HG02981 (cell line): ENCODE measurements at regions not wholly inside any gene's neighbourhood (a gene's known extent, or its start where the extent isn't known, plus 50 kb on each side); places are given as distances from the start of the nearest gene placed in this dataset.
"Not testable (repeated sequence)": the region's sequence is repeated elsewhere in the genome, so short reads cannot be mapped to it uniquely, and the experiment has no call there.

Experiments used
- ATAC-seq: cut with Tn5 transposase; IDR thresholded peaks from one replicate; pipeline ENCODE4 v1.9.1; 2021; ENCODE audit warnings: mild to moderate bottlenecking, moderate library complexity; ENCODE audit not compliant: unreplicated experiment

GRCh38 chr5:84518370-84518769 is 133.7 kb upstream of the EDIL3 start:
- ATAC-seq: no peak

DNA sequence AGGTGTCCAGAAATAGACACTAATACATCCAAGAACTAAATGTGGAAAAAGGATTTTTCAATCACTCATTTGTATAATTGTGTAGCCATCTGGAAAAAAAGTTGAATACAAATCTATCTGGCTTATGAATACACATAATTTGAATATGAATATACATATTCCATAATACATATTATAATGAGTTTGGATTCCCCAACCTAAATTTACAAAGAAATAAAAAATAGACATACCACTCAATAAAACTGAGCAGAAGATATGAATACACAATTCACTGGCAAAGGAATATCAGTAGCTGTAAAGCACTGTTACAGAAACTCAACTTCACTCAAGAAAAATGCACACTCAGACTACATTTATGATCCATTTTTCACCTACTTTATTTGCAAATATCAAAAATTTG is 121.9 kb upstream of the EDIL3 start:
- ATAC-seq: no peak

GRCh38 chr5:84494453-84494852 is 109.8 kb upstream of the EDIL3 start:
- no peak for ATAC-seq

- no peak for ATAC-seq
Observed at GRCh38 chr5:84487963-84488362, 103.3 kb upstream of the EDIL3 start.

DNA sequence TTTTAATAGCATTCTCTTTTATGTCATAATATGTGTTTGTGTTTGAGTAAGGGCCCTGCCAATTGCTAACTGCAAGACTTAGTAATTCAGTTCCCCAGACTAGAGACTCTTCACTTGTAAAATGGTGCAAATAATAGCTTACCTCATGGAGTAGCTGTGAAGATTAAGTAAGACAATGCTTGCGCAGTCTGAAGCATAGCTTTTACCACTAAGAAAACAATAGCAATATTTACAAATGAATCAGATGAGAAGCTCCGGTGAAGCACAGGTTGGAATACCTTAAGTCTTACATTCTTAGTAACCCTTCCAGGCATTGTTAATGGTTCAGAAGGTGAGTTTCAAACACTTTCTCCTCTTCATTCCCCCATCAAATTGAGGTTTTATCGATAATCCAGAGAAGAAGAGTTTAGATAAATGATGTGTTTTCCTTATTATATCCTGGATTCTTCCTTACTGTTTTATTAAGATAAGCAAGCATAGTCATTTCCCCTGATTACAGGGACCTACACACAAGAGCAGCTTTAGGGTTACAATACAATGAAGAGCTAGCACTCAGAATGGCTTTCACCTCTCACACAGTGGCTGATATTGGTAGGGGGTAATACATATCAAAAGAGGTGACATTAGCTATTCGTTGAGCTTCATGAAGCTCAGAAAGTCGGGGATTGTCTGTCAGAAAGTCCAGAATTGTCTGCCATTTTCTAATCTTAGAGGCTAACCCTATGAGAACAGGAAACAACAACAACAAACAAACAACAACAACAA is 96.4 kb upstream of the EDIL3 start:
- no peak for ATAC-seq

- no peak for ATAC-seq
Observed at GRCh38 chr5:84478603-84479002, 93.9 kb upstream of the EDIL3 start.

- no peak for ATAC-seq
Observed at GRCh38 chr5:84477485-84477884, 92.8 kb upstream of the EDIL3 start.

- no peak for ATAC-seq
Observed at GRCh38 chr5:84474126-84474525, 89.4 kb upstream of the EDIL3 start.

DNA sequence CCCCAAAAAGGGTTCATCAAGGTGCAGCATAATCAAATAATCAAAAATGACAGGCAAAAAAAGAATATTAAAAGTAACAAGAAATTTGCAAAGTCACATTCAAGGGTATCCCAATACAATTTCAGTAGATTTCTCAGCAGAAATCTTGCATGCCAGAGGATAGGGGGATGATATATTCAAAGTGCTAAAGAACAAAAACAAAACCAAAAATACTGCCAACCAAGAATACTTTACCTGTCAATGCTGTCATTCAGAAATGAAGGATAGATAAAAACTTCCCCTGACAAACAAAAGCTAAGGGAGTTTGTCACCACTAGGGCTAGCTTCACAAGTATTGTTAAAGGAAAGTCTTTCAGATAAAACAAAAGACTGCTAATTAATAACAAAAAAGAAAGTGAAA is 68.7 kb upstream of the EDIL3 start:
- no peak for ATAC-seq

- ATAC-seq: no peak
Observed at GRCh38 chr5:84450617-84451414, 66.1 kb upstream of the EDIL3 start.

DNA sequence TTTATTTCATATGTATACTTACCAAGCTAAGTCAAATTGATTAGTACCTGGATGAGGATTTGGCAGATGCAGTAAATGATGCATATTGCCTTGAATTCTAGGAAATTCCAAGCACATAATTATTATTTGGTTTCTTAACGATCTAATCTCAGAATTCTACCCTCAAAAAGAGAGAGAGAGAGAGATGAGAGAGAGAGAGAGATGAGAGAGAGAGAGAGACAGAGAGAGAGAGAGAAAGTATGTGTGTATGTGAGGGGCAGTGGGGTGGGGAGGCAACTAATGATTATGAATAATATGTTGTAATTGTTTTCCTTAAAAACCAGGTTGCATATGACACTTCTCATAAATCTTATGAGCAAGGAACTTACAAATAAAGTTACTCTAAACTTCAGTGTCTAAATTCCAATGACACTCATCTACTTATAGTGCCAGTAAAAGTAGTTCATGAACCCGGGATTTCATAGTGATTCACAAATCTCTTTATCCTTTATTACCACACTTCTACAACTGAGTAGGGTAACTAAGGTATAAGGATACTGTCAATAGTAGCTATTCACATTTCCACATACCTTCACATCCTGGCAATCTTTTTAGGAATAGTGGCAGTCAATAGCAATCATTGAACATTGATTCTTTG is 60.5 kb upstream of the EDIL3 start:
- ATAC-seq: no peak

DNA sequence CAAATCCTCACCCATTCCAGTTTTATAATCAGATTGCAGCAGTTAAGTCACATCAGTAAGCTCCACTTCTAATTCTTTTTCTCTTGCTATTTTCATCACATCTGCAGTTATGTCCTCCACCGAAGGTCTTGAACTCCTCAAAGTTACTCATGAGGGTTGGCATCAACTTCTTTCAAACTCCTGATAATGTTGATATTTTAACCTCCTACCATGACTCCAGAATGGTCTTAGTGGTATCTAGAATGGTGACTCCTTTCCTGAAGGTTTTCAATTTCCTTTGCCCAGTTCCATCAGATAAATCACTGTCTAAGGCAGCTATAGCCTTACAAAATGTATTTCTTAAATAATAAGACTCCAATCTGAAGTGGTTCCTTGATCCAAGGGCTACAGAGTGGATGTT is 53.8 kb upstream of the EDIL3 start:
- ATAC-seq: no peak

GRCh38 chr5:84437673-84438315 is 53.1 kb upstream of the EDIL3 start:
- no peak for ATAC-seq

DNA sequence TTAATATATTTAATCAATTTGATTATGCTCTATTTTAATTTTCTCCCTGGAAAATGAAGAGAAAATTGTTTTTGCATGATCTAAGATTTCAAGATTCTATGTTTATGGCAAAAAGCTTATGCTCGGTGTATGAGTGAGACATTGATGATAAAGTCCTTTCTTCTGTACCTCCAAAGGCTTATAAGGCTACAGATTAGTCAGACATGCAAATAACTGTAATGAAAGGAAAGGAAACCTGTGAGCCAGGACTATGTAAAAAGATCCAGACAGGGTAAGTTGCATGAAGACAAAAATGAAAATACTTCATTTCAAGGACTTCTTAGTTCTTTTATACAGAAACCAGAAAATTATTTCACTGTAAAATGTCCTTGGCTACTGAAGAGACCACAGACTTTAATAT is 52.2 kb upstream of the EDIL3 start:
- ATAC-seq: no peak

- ATAC-seq: not testable (repeated sequence)
Observed at GRCh38 chr5:84435861-84436346, 51.2 kb upstream of the EDIL3 start.
